Vagina (tissue), 2 donors: ENCODE measurements at regions not wholly inside any gene's neighbourhood (a gene's known extent, or its start where the extent isn't known, plus 50 kb on each side); places are given as distances from the start of the nearest gene placed in this dataset.
A peak's percentile ranks its signal among the peaks of the same experiment; 100 is the strongest.

Experiments
- DNase-seq, 2 donors: peaks; one replicate each; pipeline ENCODE4 v3.0.0-alpha.2; 2017; ENCODE audit errors: extremely low spot score in 2 of 2
- H3K27ac ChIP-seq: fragments of 200-600 bp; sonication (generic); one replicate; pipeline ENCODE4 v1.5.1; 2019
- H3K27me3 ChIP-seq: fragments of 200-600 bp; sonication (generic); one replicate; pipeline ENCODE4 v1.5.1; 2019
- H3K36me3 ChIP-seq, 2 donors: fragments of 200-600 bp; sonication (generic); one replicate each; pipeline ENCODE4 v1.5.1; 2017 to 2019
- H3K4me1 ChIP-seq: fragments of 200-600 bp; sonication (generic); one replicate; pipeline ENCODE4 v1.5.1; 2019
- H3K4me3 ChIP-seq, 2 donors: fragments of 200-600 bp; sonication (generic); 1 replicate in 1 of 2; 2 replicates in 1 of 2; pipeline ENCODE4 v1.5.1; 2016 to 2019
- H3K9me3 ChIP-seq: fragments of 200-600 bp; sonication (generic); one replicate; pipeline ENCODE4 v1.5.1; 2019
- POLR2A ChIP-seq, 2 donors: fragments of 450-650 bp; IDR thresholded peaks; one replicate each; pipeline ENCODE4 v1.6.1; 2017; ENCODE audit warnings: antibody characterized with exemption in 2 of 2, mild to moderate bottlenecking in 2 of 2, moderate library complexity in 2 of 2
- POLR2AphosphoS5 ChIP-seq, 2 donors: sonication (generic); formaldehyde crosslinking; IDR thresholded peaks; one replicate each; pipeline ENCODE4 v1.9.0; 2017; ENCODE audit warnings: antibody characterized with exemption in 2 of 2, mild to moderate bottlenecking in 2 of 2, low read depth in 1 of 2; ENCODE audit not compliant: insufficient read depth in 1 of 2
- intact Hi-C: fragments of 100-400 bp; cut with DNase I; formaldehyde crosslinking; loops from one replicate; pipeline ENCODE4 v1.15.1; 2023
- TF ChIP-seq, protein P1 (sequence below), 3 experiments: fragments of 450-650 bp in 2 of 3; fragments of 200-600 bp in 1 of 3; sonication (generic) in 1 of 3; IDR thresholded peaks; one replicate each; pipeline ENCODE4 v1.5.1; 2017 to 2019; ENCODE audit warnings: antibody characterized with exemption in 3 of 3, mild to moderate bottlenecking in 2 of 3, moderate library complexity in 2 of 3

DNA sequence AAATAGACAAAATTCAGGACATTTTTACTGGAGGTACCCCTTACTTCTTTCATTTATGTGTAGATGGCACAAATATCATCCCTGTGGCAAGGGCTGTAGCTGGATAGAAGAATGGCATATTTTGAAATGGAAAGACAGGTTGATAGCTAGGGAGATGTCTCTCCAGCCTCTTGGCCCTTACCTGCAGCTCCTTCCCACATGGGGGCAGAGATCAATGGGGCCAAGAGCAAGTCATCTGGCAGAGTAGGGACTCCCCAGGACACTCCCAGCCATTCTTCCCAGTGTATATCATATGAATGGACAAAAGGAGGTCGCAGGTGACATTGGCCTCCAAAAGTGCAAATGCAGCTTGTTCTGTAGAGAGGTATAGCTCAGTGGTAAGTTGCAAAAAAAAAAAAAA, 192.2 kb upstream of the ATP5MC3 start:
- Histone ChIP-seq H3K4me3 (no peak overlapping the region), H3K4me1 (no peaks in the 10 kb centered on the region), H3K27me3 (no peaks in the 10 kb centered on the region), H3K27ac (no peak overlapping the region), H3K36me3 (no peaks in the 10 kb centered on the region), H3K9me3 (no peaks in the 10 kb centered on the region)
- no peak for TF ChIP-seq POLR2A (IDR thresholded peaks at IDR 0.05)
- TF ChIP-seq, protein P1, sequence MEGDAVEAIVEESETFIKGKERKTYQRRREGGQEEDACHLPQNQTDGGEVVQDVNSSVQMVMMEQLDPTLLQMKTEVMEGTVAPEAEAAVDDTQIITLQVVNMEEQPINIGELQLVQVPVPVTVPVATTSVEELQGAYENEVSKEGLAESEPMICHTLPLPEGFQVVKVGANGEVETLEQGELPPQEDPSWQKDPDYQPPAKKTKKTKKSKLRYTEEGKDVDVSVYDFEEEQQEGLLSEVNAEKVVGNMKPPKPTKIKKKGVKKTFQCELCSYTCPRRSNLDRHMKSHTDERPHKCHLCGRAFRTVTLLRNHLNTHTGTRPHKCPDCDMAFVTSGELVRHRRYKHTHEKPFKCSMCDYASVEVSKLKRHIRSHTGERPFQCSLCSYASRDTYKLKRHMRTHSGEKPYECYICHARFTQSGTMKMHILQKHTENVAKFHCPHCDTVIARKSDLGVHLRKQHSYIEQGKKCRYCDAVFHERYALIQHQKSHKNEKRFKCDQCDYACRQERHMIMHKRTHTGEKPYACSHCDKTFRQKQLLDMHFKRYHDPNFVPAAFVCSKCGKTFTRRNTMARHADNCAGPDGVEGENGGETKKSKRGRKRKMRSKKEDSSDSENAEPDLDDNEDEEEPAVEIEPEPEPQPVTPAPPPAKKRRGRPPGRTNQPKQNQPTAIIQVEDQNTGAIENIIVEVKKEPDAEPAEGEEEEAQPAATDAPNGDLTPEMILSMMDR (IDR thresholded peaks at IDR 0.05) = no peak
- TF ChIP-seq POLR2AphosphoS5 (IDR thresholded peaks at IDR 0.05; ENCODE audit: insufficient read depth in 1 of 2, low read depth in 1 of 2) = no peak
- DNase-seq = no peak
- intact Hi-C loops = no loop called here

- Histone ChIP-seq H3K27ac (no peak overlapping the region), H3K9me3 (no peaks in the 10 kb centered on the region), H3K4me3 (no peak overlapping the region), H3K4me1 (no peaks in the 10 kb centered on the region), H3K36me3 (no peaks in the 10 kb centered on the region), H3K27me3 (no peaks in the 10 kb centered on the region)
- no peak for DNase-seq
- TF ChIP-seq, protein P1 (IDR thresholded peaks at IDR 0.05) = no peak
- TF ChIP-seq POLR2AphosphoS5 (IDR thresholded peaks at IDR 0.05; ENCODE audit: insufficient read depth in 1 of 2, low read depth in 1 of 2) = no peak
- no peak for TF ChIP-seq POLR2A (IDR thresholded peaks at IDR 0.05)
- intact Hi-C loops = no loop called here
Measured at GRCh38 chr2:175372704-175373701, 191.5 kb upstream of the ATP5MC3 start.

DNA sequence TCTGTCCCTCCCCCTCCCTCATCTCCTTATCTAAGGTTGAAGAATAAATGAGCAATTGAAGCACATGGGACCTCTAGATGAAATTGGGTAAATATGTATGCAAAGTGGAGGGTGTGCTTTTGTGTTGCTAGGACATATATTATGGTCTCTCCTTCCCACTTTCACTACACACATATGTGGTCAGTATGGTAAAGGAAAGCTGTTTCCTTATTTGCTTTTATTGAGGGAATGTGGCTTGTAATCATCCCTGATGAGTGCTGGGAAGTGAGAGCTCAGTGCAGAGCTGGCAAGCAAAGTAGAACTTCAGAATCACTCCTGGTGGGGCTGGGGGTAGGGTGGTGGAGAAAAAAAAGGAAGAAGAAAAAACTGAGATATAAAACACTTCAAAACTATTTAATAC, 189.9 kb upstream of the ATP5MC3 start:
- H3K27me3 ChIP-seq = no peaks in the 10 kb centered on the region
- no peak overlapping the region for H3K4me3 ChIP-seq
- no peak for DNase-seq
- H3K9me3 ChIP-seq = no peaks in the 10 kb centered on the region
- H3K27ac ChIP-seq = no peak overlapping the region
- H3K36me3 ChIP-seq = no peaks in the 10 kb centered on the region
- TF ChIP-seq, protein P1 (IDR thresholded peaks at IDR 0.05) = no peak
- TF ChIP-seq POLR2AphosphoS5 (IDR thresholded peaks at IDR 0.05; ENCODE audit: insufficient read depth in 1 of 2, low read depth in 1 of 2) = no peak
- TF ChIP-seq POLR2A (IDR thresholded peaks at IDR 0.05) = no peak
- intact Hi-C loops = no loop called here
- H3K4me1 ChIP-seq = no peaks in the 10 kb centered on the region

DNA sequence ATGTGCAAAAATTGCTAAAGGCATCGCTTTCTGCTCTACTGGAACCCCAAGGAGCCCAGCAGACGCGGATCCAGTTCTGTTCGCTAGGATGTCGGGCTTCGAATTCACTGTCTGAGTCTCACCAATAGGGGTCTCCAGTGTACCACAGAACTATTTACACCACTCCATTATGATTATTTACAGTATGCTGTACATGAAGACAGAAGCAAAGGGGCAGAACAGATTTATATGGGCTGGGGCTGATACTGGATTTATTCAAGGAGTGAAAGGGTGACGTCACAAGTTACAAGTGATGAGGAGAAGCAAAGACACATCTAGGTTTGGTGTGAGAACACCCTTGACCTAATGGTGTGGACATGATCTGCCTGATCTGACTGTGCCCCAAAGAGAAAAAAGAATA, 185.3 kb upstream of the ATP5MC3 start:
- no peak for DNase-seq
- TF ChIP-seq POLR2AphosphoS5 (IDR thresholded peaks at IDR 0.05; ENCODE audit: insufficient read depth in 1 of 2, low read depth in 1 of 2) (no peak), POLR2A (IDR thresholded peaks at IDR 0.05) (no peak)
- TF ChIP-seq, protein P1 (IDR thresholded peaks at IDR 0.05) = peak; percentile 38 to 45 (median 42)
- H3K36me3 ChIP-seq = no peaks in the 10 kb centered on the region
- H3K27me3 ChIP-seq = no peaks in the 10 kb centered on the region
- no peak overlapping the region for H3K27ac ChIP-seq
- H3K4me1 ChIP-seq = no peaks in the 10 kb centered on the region
- H3K4me3 ChIP-seq = no peak overlapping the region
- intact Hi-C loops = no loop called here
- no peaks in the 10 kb centered on the region for H3K9me3 ChIP-seq

DNA sequence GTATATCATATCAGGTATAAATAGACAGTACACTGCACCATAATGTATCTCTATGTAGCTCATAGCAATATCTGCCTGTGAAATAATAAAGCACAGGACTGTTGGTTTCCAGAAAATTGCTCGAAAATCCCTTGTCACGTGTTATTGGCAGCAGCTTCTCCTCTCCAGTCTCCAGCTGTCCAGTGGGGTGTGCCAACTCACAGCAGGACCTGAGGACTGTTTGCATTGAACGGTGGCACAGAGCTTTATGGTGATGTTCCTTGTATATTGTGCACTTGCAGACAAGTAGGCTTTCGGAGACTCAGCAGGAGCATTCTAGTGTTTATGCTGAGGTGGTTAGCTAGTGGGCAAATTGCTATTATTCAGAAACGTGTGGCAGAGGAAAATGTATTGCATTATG, 182.2 kb upstream of the ATP5MC3 start:
- TF ChIP-seq POLR2AphosphoS5 (IDR thresholded peaks at IDR 0.05; ENCODE audit: insufficient read depth in 1 of 2, low read depth in 1 of 2) (no peak), POLR2A (IDR thresholded peaks at IDR 0.05) (no peak)
- TF ChIP-seq, protein P1 (IDR thresholded peaks at IDR 0.05) = no peak

More for the DNA sequence above, 182.2 kb upstream of the ATP5MC3 start:
- no peak overlapping the region for H3K4me3 ChIP-seq
- H3K9me3 ChIP-seq = no peaks in the 10 kb centered on the region
- H3K27ac ChIP-seq = no peak overlapping the region
- intact Hi-C loops = no loop called here
- H3K36me3 ChIP-seq = no peaks in the 10 kb centered on the region
- no peaks in the 10 kb centered on the region for H3K27me3 ChIP-seq
- no peak for DNase-seq
- no peaks in the 10 kb centered on the region for H3K4me1 ChIP-seq
